Esophagus muscularis mucosa (tissue), 4 donors: ENCODE measurements at regions not wholly inside any gene's neighbourhood (a gene's known extent, or its start where the extent isn't known, plus 50 kb on each side); places are given as distances from the start of the nearest gene placed in this dataset.
A peak's percentile ranks its signal among the peaks of the same experiment; 100 is the strongest.
"Not testable (repeated sequence)": the region's sequence is repeated elsewhere in the genome, so short reads cannot be mapped to it uniquely, and the experiment has no call there.

Experiments used
- DNase-seq: peaks from one replicate; pipeline ENCODE4 v3.0.0-alpha.2; 2017; ENCODE audit errors: extremely low spot score
- H3K27ac ChIP-seq, 4 donors: fragments of 200-600 bp; sonication (generic); replicated peaks in 1 of 4; 1 replicate in 3 of 4; 2 replicates in 1 of 4; pipeline ENCODE4 v1.5.1; 2016 to 2019; ENCODE audit warnings: mild to moderate bottlenecking in 1 of 4
- H3K27me3 ChIP-seq, 4 donors: fragments of 200-600 bp; sonication (generic); one replicate each; pipeline versions ENCODE4 v1.5.1 to v1.6.0; 2016 to 2019
- H3K36me3 ChIP-seq, 4 donors: fragments of 200-600 bp; sonication (generic); one replicate each; pipeline ENCODE4 v1.5.1; 2016 to 2019
- H3K4me1 ChIP-seq, 4 donors: fragments of 200-600 bp; sonication (generic); one replicate each; pipeline ENCODE4 v1.5.1; 2016 to 2019
- H3K4me3 ChIP-seq, 4 donors: fragments of 200-600 bp; sonication (generic); 1 replicate in 2 of 4; 2 replicates in 2 of 4; pipeline ENCODE4 v1.5.1; 2016 to 2019; ENCODE audit warnings: mild to moderate bottlenecking in 4 of 4, moderate library complexity in 1 of 4
- H3K9me3 ChIP-seq, 4 donors: fragments of 200-600 bp; sonication (generic); 1 replicate in 3 of 4; 2 replicates in 1 of 4; pipeline ENCODE4 v1.5.1; 2016 to 2019
- EP300 ChIP-seq: sonication (generic); formaldehyde crosslinking; IDR thresholded peaks from one replicate; pipeline ENCODE4 v1.6.1; 2017; ENCODE audit warnings: antibody characterized with exemption
- POLR2A ChIP-seq: fragments of 450-650 bp; IDR thresholded peaks from one replicate; pipeline ENCODE4 v1.6.1; 2017; ENCODE audit warnings: antibody characterized with exemption, moderate library complexity, mild to moderate bottlenecking, low read depth
- POLR2AphosphoS5 ChIP-seq, 2 donors: sonication (generic); formaldehyde crosslinking; IDR thresholded peaks; one replicate each; pipeline ENCODE4 v1.6.1; 2017; ENCODE audit warnings: antibody characterized with exemption in 2 of 2
- WGBS: methylation state at CpG from one replicate; pipeline ENCODE4 v1.1.5; 2018; 5-methylcytosine and 5-hydroxymethylcytosine counted together
- intact Hi-C: fragments of 100-400 bp; cut with DNase I; formaldehyde crosslinking; loops from one replicate; pipeline ENCODE4 v1.15.1; 2023
- TF ChIP-seq, protein P1 (sequence below), 3 experiments: fragments of 200-600 bp in 2 of 3; fragments of 450-650 bp in 1 of 3; sonication (generic) in 2 of 3; IDR thresholded peaks; one replicate each; pipeline ENCODE4 v1.5.1; 2017 to 2019; ENCODE audit warnings: antibody characterized with exemption in 3 of 3, mild to moderate bottlenecking in 2 of 3, moderate library complexity in 1 of 3

DNA sequence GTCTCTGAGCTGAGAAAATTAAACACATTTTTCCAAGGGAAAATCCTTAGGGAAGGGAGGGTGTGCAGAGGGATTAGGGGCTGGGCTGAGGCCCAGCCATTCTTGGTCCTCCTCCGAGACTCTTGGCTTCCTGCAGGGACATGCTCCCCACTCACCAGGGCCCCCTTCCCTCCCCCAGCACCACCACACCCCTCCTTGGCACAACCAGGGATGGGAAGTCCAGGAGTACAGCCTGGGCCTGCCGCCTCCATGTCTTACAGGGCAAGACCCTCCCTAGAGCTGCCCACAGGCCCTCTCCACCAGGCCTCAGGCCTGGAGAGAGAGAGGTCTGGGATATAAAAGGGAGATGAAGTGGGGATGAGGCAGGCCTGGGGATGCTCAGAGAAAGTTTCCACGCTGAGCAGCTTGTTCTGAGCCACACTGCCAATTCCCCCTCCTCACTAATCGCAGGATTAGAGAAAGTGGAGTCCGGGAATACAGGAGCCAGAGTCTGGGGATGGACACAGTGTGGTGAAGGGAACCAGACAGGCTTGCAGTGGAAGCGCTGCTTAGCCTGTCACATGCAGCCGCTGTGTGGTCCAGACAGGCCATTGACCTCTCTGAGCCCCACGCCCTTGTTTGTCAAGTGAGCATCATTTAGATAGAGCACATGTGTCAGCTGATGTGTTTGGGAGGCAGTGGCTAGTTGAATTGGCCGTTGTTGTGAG is 105.5 kb downstream of the MRPL14 start:
- no peak overlapping the region for H3K4me3 ChIP-seq
- peak overlapping the region in 2 of 4 donors; percentile 37 to 39 for H3K27ac ChIP-seq
- no peak for DNase-seq
- peaks cover 0 to 39% (median 36%) of the 10 kb centered on the region in 4 donors for H3K4me1 ChIP-seq
- 74% methylated on average over 9 of the region's 9 CpGs for WGBS
- H3K9me3 ChIP-seq: no peaks in the 10 kb centered on the region
- TF ChIP-seq, protein P1, sequence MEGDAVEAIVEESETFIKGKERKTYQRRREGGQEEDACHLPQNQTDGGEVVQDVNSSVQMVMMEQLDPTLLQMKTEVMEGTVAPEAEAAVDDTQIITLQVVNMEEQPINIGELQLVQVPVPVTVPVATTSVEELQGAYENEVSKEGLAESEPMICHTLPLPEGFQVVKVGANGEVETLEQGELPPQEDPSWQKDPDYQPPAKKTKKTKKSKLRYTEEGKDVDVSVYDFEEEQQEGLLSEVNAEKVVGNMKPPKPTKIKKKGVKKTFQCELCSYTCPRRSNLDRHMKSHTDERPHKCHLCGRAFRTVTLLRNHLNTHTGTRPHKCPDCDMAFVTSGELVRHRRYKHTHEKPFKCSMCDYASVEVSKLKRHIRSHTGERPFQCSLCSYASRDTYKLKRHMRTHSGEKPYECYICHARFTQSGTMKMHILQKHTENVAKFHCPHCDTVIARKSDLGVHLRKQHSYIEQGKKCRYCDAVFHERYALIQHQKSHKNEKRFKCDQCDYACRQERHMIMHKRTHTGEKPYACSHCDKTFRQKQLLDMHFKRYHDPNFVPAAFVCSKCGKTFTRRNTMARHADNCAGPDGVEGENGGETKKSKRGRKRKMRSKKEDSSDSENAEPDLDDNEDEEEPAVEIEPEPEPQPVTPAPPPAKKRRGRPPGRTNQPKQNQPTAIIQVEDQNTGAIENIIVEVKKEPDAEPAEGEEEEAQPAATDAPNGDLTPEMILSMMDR (IDR thresholded peaks at IDR 0.05): no peak
- no peak for TF ChIP-seq EP300
- TF ChIP-seq POLR2A: no peak
- TF ChIP-seq POLR2AphosphoS5 (IDR thresholded peaks at IDR 0.05): no peak
- no peaks in the 10 kb centered on the region for H3K27me3 ChIP-seq
- no peaks in the 10 kb centered on the region for H3K36me3 ChIP-seq
- intact Hi-C loops: no loop called here

DNA sequence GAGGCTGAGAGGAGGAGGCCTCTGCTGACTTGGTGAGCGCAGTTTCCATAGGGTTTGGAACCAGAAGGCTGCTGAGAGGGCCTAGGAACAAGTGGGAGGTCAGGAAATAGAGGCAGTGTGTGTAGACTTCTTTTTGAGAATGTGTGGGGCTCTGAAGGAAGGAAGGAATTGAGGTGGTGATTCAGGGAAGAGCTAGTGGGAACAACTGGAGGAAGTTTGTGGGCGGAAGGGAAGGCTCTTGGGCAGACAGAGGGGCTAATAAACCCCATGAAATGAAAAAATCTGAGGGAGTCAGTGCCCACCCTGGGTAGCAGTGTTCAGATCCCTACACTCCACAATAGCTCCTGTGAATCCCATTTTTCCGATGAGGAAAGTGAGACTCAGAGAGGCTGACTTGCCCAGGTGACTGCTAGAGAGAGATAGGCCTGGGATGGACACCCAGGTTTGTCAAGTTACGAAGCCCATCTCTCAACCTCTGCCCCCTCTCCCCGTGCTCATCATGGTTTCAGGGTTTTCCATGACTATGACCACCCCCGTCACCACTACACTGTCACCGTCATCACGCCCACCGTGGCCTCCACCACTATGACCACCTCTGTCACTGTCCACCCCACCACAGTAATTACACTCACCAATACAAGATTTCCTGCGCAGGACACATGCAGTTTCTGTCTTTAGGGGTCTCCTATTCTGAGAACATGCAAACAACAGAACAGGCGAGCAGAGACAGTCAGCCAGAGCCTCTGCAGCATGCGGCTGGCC is 106.4 kb downstream of the MRPL14 start:
- no peak overlapping the region for H3K4me3 ChIP-seq
- peak overlapping the region in 2 of 4 donors; percentile 25 to 37 for H3K27ac ChIP-seq
- TF ChIP-seq POLR2AphosphoS5 (IDR thresholded peaks at IDR 0.05): no peak
- TF ChIP-seq, protein P1 (IDR thresholded peaks at IDR 0.05): no peak
- no peak for TF ChIP-seq POLR2A
- TF ChIP-seq EP300: no peak
- no peaks in the 10 kb centered on the region for H3K36me3 ChIP-seq
- intact Hi-C loops: no loop called here
- H3K4me1 ChIP-seq: peaks cover 0 to 45% (median 39%) of the 10 kb centered on the region in 4 donors
- no peak for DNase-seq
- WGBS: 97% methylated on average over 12 of the region's 12 CpGs
- no peaks in the 10 kb centered on the region for H3K9me3 ChIP-seq
- no peaks in the 10 kb centered on the region for H3K27me3 ChIP-seq

DNA sequence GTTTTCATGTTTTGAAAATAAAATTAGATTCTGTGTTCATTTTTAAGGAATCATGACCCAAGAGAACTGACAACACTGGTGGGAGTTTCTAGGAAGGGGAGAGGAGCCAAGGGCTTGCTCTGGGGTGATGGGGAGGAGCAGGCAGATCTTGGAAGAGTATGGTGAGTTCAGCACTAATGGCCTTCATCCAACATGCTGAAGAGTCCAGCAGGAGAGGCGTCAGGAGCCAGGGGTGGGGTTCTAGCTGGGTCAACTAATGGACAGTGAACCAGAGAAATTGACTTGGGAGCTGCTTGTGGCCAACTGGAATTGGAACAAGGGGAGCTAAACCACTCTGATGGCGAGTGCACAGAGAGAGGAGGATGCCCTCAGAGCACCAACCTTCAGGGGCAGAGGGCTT is 107.1 kb downstream of the MRPL14 start:
- Histone ChIP-seq H3K36me3 (no peaks in the 10 kb centered on the region), H3K4me1 (peaks cover 0 to 45% (median 38%) of the 10 kb centered on the region in 4 donors), H3K27ac (peak overlapping the region in 2 of 4 donors; percentile 25 to 37), H3K27me3 (no peaks in the 10 kb centered on the region), H3K9me3 (no peaks in the 10 kb centered on the region), H3K4me3 (no peak overlapping the region)
- intact Hi-C loops: no loop called here
- 56% methylated on average over 2 of the region's 2 CpGs for WGBS
- DNase-seq: no peak
- TF ChIP-seq POLR2AphosphoS5 (IDR thresholded peaks at IDR 0.05) (peak in 1 of 2 donors; percentile 25), EP300 (no peak), POLR2A (no peak)
- TF ChIP-seq, protein P1 (IDR thresholded peaks at IDR 0.05): no peak

DNA sequence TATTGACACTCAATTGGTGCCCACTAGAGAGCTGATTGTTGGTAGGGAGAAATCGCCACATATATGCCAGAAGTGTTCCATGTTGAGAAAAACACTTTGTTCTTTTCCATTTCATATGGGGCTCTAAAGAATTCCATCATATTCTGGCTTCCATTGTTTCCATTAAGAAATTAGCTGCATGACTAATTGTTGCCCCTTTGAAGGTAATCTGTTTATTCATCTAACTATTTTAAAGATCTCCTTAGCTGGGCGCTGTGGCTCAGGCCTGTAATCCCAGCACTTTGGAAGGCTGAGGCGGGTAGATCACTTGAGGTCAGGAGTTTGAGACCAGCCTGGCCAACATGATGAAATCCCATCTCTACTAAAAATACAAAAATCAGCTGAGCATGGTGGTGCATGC is 109.9 kb downstream of the MRPL14 start:
- H3K27me3 ChIP-seq, H3K9me3 ChIP-seq, intact Hi-C loops, H3K4me3 ChIP-seq, H3K27ac ChIP-seq, H3K36me3 ChIP-seq, DNase-seq: not testable (repeated sequence)
- WGBS: 95% methylated on average over 3 of the region's 3 CpGs
- H3K4me1 ChIP-seq: peaks cover 0 to 37% (median 29%) of the 10 kb centered on the region in 4 donors

DNA sequence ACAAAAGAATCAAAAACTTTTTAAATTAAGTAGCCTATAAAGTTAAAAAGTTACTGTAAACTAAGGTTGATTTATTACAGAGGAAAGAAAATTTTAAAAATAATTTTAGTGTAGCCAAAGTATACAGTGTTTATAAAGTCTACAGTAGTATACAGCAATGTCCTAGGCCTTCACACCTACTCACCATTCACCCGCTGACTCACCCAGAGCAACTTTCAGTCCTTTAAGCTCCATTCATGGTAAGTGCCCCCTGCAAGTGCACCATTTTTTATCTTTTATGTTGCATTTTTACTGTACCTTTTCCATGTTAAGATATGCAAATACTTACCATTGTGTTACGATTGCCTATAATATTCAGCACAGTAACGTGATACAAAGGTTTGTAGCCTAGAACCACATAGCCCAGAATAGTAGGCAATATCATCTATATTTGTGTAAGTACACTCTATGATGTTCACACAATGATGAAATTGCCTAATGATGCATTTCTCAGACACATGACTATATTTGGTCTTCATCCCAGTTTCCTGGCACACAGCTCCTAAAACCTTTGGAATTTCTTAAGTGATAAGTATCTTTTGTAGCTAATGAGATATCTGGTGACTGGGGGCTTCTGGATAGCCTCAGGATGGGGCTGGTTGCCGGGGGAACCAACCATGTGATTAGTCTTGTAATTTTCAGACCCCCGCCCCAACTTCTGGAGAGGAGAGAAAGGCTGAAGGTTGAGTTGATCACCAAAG is 111.0 kb downstream of the MRPL14 start:
- no peaks in the 10 kb centered on the region for H3K27me3 ChIP-seq
- no peak overlapping the region for H3K4me3 ChIP-seq
- intact Hi-C loops: no loop called here
- no peak overlapping the region for H3K27ac ChIP-seq
- 87% methylated on average over 5 of the region's 5 CpGs for WGBS
- no peaks in the 10 kb centered on the region for H3K36me3 ChIP-seq
- no peaks in the 10 kb centered on the region for H3K9me3 ChIP-seq
- DNase-seq: no peak
- peaks cover 5 to 31% (median 27%) of the 10 kb centered on the region in 4 donors for H3K4me1 ChIP-seq
- TF ChIP-seq, protein P1 (IDR thresholded peaks at IDR 0.05): no peak
- TF ChIP-seq EP300 (no peak), POLR2AphosphoS5 (IDR thresholded peaks at IDR 0.05) (no peak), POLR2A (no peak)
